ENCODE measurements at regions not wholly inside any gene's neighbourhood (a gene's known extent, or its start where the extent isn't known, plus 50 kb on each side); places are given as distances from the start of the nearest gene placed in this dataset.

- H3K36me3 ChIP-seq (ENCODE audit: control insufficient read depth in 2 of 2, extremely low read depth in 1 of 2, insufficient read depth in 2 of 2, low read length in 2 of 2), result no peaks in the 10 kb centered on the region
- no peaks in the 10 kb centered on the region for H4K20me1 ChIP-seq (replicated peaks; ENCODE audit: control insufficient read depth, extremely low read depth, insufficient read depth, low read length)
- H3K27me3 ChIP-seq (ENCODE audit: control insufficient read depth in 2 of 2, insufficient read depth in 2 of 2, low read length in 2 of 2), result no peaks in the 10 kb centered on the region
- peaks cover 14% of the 10 kb centered on the region for H3K4me1 ChIP-seq (ENCODE audit: control insufficient read depth, extremely low read depth, insufficient read depth, low read length)
- H3K27ac ChIP-seq (ENCODE audit: insufficient read depth, low read depth, low read length), result no peak overlapping the region
- H3K9me1 ChIP-seq (replicated peaks; ENCODE audit: control insufficient read depth, extremely low read depth, insufficient read depth, low read length), result no peaks in the 10 kb centered on the region
- intact Hi-C loops (cut with micrococcal nuclease) (no loop called here), dilution Hi-C loops (cut with MboI; ENCODE audit: extremely low pct_ligation_motif_present, low sequenced_read_pairs) (no loop called here)
- POLR2A ChIA-PET, result no interaction called here
- no peak overlapping the region for H3K4me3 ChIP-seq (replicated peaks in 1 of 3; ENCODE audit: insufficient read depth in 1 of 3, low read depth in 1 of 3, low read length in 3 of 3)
- no TSS peak for BruUV-seq (replicated peaks)
- TF ChIP-seq FOS (IDR thresholded peaks at IDR 0.05; ENCODE audit: borderline replicate concordance, insufficient read depth, low read length) (no peak), EZH2 (IDR thresholded peaks at IDR 0.05; ENCODE audit: borderline replicate concordance, low read depth, low read length, severe bottlenecking) (no peak), JUN (IDR thresholded peaks at IDR 0.05; ENCODE audit: borderline replicate concordance, insufficient read depth, insufficient read length, low read depth) (no peak), GATA2 (IDR thresholded peaks at IDR 0.05; ENCODE audit: insufficient read depth, insufficient read length, low read depth, low read length) (no peak), MYC (IDR thresholded peaks at IDR 0.05; ENCODE audit: low read depth, low read length) (no peak), POLR2AphosphoS5 (IDR thresholded peaks at IDR 0.05; ENCODE audit: insufficient read depth, low read depth, low read length) (no peak), MAX (IDR thresholded peaks at IDR 0.05; ENCODE audit: insufficient read depth, insufficient read length) (no peak), POLR2A (IDR thresholded peaks at IDR 0.05; ENCODE audit: low read depth, low read length) (no peak), CTCF (IDR thresholded peaks at IDR 0.05; ENCODE audit: extremely low read depth in 1 of 2, insufficient read depth in 1 of 2, low read depth in 1 of 2, low read length in 2 of 2) (no peak)
- FAIRE-seq, result no peak
- H3K4me2 ChIP-seq (ENCODE audit: insufficient read depth, low read length), result no peak overlapping the region
- DNase-seq (ENCODE audit: low read depth, low spot score), result no peak
- no peak overlapping the region for H2AFZ ChIP-seq (ENCODE audit: low read depth, low read length)
- H3K79me2 ChIP-seq (ENCODE audit: control insufficient read depth, insufficient read depth, low read length), result no peaks in the 10 kb centered on the region
- H3K9ac ChIP-seq (replicated peaks; ENCODE audit: extremely low read depth, insufficient read depth, low read length), result no peak overlapping the region
- no peaks in the 10 kb centered on the region for H3K9me3 ChIP-seq (replicated peaks; ENCODE audit: control insufficient read depth, insufficient read depth, low read length)
- CTCF ChIA-PET, result no interaction called here
These were observed 94.3 kb upstream of the PTHLH start for GRCh38 chr12:28066879-28067278.
